Hepatocyte (in vitro differentiated cells): ENCODE measurements at regions not wholly inside any gene's neighbourhood (a gene's known extent, or its start where the extent isn't known, plus 50 kb on each side); places are given as distances from the start of the nearest gene placed in this dataset.

ENCODE experiments used
- EZH2phosphoT487 ChIP-seq: fragments of 200-600 bp; sonication (generic); IDR thresholded peaks from one replicate; pipeline ENCODE4 v1.6.1; 2018; ENCODE audit warnings: antibody characterized with exemption, mild to moderate bottlenecking, low read depth, moderate library complexity; ENCODE audit not compliant: unreplicated experiment, severe bottlenecking
- TF ChIP-seq, protein P1 (sequence below): fragments of 200-600 bp; sonication (generic); IDR thresholded peaks from 2 replicates; pipeline ENCODE4 v1.5.1; 2016; ENCODE audit warnings: antibody characterized with exemption, mild to moderate bottlenecking; ENCODE audit not compliant: poor library complexity

DNA sequence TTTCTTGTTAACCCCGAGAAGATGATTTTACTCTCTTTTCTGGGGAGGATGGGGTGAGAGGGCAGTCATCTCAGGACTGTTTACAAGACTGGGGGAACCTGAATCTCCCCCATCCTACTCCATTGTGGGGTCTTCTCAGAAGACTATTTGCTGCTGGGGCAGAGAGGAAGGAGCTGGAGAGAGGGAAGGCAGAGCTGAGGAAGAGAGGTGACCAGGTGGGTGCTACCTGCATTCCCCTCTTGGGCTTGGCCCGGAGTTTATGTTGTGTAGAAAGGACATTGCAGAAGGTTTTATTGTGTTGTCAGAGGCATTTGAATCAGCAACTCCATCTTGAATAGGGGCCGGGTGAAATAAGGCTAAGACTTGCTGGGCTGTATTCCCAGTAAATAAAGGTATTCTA lies 247.1 kb upstream of the GALNT17 start:
- TF ChIP-seq, protein P1, sequence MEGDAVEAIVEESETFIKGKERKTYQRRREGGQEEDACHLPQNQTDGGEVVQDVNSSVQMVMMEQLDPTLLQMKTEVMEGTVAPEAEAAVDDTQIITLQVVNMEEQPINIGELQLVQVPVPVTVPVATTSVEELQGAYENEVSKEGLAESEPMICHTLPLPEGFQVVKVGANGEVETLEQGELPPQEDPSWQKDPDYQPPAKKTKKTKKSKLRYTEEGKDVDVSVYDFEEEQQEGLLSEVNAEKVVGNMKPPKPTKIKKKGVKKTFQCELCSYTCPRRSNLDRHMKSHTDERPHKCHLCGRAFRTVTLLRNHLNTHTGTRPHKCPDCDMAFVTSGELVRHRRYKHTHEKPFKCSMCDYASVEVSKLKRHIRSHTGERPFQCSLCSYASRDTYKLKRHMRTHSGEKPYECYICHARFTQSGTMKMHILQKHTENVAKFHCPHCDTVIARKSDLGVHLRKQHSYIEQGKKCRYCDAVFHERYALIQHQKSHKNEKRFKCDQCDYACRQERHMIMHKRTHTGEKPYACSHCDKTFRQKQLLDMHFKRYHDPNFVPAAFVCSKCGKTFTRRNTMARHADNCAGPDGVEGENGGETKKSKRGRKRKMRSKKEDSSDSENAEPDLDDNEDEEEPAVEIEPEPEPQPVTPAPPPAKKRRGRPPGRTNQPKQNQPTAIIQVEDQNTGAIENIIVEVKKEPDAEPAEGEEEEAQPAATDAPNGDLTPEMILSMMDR, result no peak
- no peak for TF ChIP-seq EZH2phosphoT487
